DND-41 (cell line): ENCODE measurements at regions not wholly inside any gene's neighbourhood (a gene's known extent, or its start where the extent isn't known, plus 50 kb on each side); places are given as distances from the start of the nearest gene placed in this dataset.

Experiments
- ATAC-seq: fragments of 200-7000 bp; cut with Tn5 transposase; 3 replicates; pipeline ENCODE4 v1.9.1; 2021; ENCODE audit warnings: low read depth; ENCODE audit not compliant: insufficient read depth
- DNase-seq: peaks from one replicate; pipeline ENCODE4 v3.0.0-alpha.2; 2020
- H2AFZ ChIP-seq: 2 replicates; pipeline ENCODE4 v1.6.0; 2012; ENCODE audit warnings: low read depth, low read length
- H3K27ac ChIP-seq: 2 replicates; pipeline ENCODE4 v1.5.1; 2012; ENCODE audit warnings: low read length, inconsistent platforms
- H3K27me3 ChIP-seq: fragments of 200-600 bp; sonication (generic); 2 replicates; pipeline ENCODE4 v1.6.0; 2012; ENCODE audit warnings: low read length, mild to moderate bottlenecking, inconsistent platforms; ENCODE audit not compliant: insufficient read depth, poor library complexity
- H3K36me3 ChIP-seq: 2 replicates; pipeline ENCODE4 v1.5.1; 2012; ENCODE audit warnings: low read length, inconsistent platforms; ENCODE audit not compliant: insufficient read depth
- H3K4me1 ChIP-seq: 2 replicates; pipeline ENCODE4 v1.5.1; 2012; ENCODE audit warnings: mild to moderate bottlenecking, low read length; ENCODE audit not compliant: insufficient read depth
- H3K4me2 ChIP-seq: 2 replicates; pipeline ENCODE4 v1.6.0; 2012; ENCODE audit warnings: mild to moderate bottlenecking, moderate library complexity, low read length, inconsistent platforms; ENCODE audit not compliant: insufficient read depth
- H3K4me3 ChIP-seq, 2 experiments: fragments of 200-600 bp in 1 of 2; shearing (Covaris generic) in 1 of 2; 2 replicates each; pipeline ENCODE4 v1.5.1; 2012 to 2016; ENCODE audit warnings: inconsistent platforms in 2 of 2, low read length in 2 of 2, mild to moderate bottlenecking in 2 of 2, low read depth in 1 of 2, moderate library complexity in 1 of 2
- H3K79me2 ChIP-seq: 2 replicates; pipeline ENCODE4 v1.6.0; 2012; ENCODE audit warnings: low read length, inconsistent platforms; ENCODE audit not compliant: insufficient read depth
- H3K9ac ChIP-seq: 2 replicates; pipeline ENCODE4 v1.6.0; 2012; ENCODE audit warnings: low read depth, mild to moderate bottlenecking, inconsistent platforms, low read length, moderate library complexity
- H3K9me3 ChIP-seq: 2 replicates; pipeline ENCODE4 v1.5.1; 2012; ENCODE audit warnings: low read length, moderate library complexity, mild to moderate bottlenecking, inconsistent platforms; ENCODE audit not compliant: insufficient read depth, severe bottlenecking
- H4K20me1 ChIP-seq: 2 replicates; pipeline ENCODE4 v1.6.0; 2012; ENCODE audit warnings: low read length; ENCODE audit not compliant: insufficient read depth
- EZH2 ChIP-seq: IDR thresholded peaks from 3 replicates; pipeline ENCODE4 v1.6.1; 2012; ENCODE audit warnings: borderline replicate concordance, low read depth, mild to moderate bottlenecking, moderate library complexity, low read length, inconsistent platforms; ENCODE audit not compliant: severe bottlenecking
- TF ChIP-seq, protein P1 (sequence below): IDR thresholded peaks from 2 replicates; pipeline ENCODE4 v1.5.1; 2012; ENCODE audit warnings: borderline replicate concordance, low read length, moderate library complexity, mild to moderate bottlenecking; ENCODE audit not compliant: poor library complexity, severe bottlenecking; ENCODE audit errors: extremely low read depth

- Histone ChIP-seq H3K4me2 (no peak overlapping the region), H3K36me3 (no peaks in the 10 kb centered on the region), H3K9ac (no peak overlapping the region), H3K4me3 (no peak overlapping the region), H4K20me1 (no peaks in the 10 kb centered on the region), H3K27ac (no peak overlapping the region), H3K4me1 (no peaks in the 10 kb centered on the region), H2AFZ (no peak overlapping the region), H3K79me2 (no peaks in the 10 kb centered on the region), H3K27me3 (no peaks in the 10 kb centered on the region), H3K9me3 (no peaks in the 10 kb centered on the region)
- no peak for ATAC-seq
- TF ChIP-seq, protein P1, sequence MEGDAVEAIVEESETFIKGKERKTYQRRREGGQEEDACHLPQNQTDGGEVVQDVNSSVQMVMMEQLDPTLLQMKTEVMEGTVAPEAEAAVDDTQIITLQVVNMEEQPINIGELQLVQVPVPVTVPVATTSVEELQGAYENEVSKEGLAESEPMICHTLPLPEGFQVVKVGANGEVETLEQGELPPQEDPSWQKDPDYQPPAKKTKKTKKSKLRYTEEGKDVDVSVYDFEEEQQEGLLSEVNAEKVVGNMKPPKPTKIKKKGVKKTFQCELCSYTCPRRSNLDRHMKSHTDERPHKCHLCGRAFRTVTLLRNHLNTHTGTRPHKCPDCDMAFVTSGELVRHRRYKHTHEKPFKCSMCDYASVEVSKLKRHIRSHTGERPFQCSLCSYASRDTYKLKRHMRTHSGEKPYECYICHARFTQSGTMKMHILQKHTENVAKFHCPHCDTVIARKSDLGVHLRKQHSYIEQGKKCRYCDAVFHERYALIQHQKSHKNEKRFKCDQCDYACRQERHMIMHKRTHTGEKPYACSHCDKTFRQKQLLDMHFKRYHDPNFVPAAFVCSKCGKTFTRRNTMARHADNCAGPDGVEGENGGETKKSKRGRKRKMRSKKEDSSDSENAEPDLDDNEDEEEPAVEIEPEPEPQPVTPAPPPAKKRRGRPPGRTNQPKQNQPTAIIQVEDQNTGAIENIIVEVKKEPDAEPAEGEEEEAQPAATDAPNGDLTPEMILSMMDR: no peak
- no peak for TF ChIP-seq EZH2
- DNase-seq: no peak
Measured at GRCh38 chr9:23380821-23381220, 445.2 kb downstream of the ELAVL2 start.

- Histone ChIP-seq H3K9ac (no peak overlapping the region), H3K36me3 (no peaks in the 10 kb centered on the region), H3K27ac (no peak overlapping the region), H3K79me2 (no peaks in the 10 kb centered on the region), H3K4me2 (no peak overlapping the region), H3K27me3 (no peaks in the 10 kb centered on the region), H3K4me3 (no peak overlapping the region), H3K4me1 (no peaks in the 10 kb centered on the region), H4K20me1 (no peaks in the 10 kb centered on the region), H3K9me3 (no peaks in the 10 kb centered on the region), H2AFZ (no peak overlapping the region)
- ATAC-seq: no peak
- DNase-seq: no peak
- TF ChIP-seq, protein P1: no peak
- no peak for TF ChIP-seq EZH2
Measured at GRCh38 chr9:23382418-23382817, 443.6 kb downstream of the ELAVL2 start.

DNA sequence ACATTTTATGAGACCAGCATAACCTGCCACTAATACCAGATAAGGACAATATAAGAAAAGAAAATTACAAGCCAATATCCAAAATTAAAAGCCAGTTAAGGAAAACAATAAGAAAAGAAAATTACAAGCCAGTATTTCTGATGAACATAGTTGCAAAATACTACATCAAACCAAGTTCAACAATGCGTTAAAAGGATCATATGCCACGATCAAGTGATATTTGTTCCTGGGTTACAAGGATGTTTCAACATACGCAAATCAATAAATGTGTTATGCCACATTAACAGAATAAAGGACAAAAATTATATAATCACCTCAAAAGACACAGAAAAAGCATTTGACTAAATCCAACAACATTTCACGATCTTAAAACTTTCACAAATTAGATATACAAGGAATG lies 431.9 kb downstream of the ELAVL2 start:
- H3K9me3 ChIP-seq: no peaks in the 10 kb centered on the region
- H3K4me1 ChIP-seq: no peaks in the 10 kb centered on the region
- no peaks in the 10 kb centered on the region for H3K36me3 ChIP-seq
- H3K4me3 ChIP-seq: no peak overlapping the region
- DNase-seq: no peak
- H3K79me2 ChIP-seq: no peaks in the 10 kb centered on the region
- no peak overlapping the region for H3K4me2 ChIP-seq
- no peaks in the 10 kb centered on the region for H4K20me1 ChIP-seq
- H3K27ac ChIP-seq: no peak overlapping the region
- H3K27me3 ChIP-seq: no peaks in the 10 kb centered on the region
- H3K9ac ChIP-seq: no peak overlapping the region
- no peak for TF ChIP-seq EZH2
- TF ChIP-seq, protein P1: no peak
- H2AFZ ChIP-seq: no peak overlapping the region
- no peak for ATAC-seq

DNA sequence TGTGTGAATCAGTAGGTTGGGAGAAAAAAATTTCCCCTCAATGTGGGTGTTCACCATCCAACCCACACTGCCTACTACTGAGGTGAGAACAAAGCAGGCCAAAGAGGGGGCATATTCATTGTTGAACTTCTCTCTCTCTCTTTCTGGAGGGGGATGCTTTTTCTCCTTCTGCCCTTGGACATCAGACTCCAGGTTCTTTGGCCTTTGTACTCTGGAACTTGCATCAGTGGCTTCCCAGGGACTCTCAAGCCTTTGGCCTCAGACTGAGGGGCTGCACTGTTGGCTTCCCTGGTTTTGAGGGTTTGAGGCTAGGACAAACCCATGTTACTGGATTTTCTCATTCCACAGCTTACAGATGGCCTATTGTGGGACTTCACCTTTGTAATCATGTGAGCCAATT lies 417.2 kb downstream of the ELAVL2 start:
- DNase-seq (no peak), ATAC-seq (no peak)
- no peak overlapping the region for H3K4me2 ChIP-seq
- no peaks in the 10 kb centered on the region for H4K20me1 ChIP-seq
- H3K27me3 ChIP-seq: no peaks in the 10 kb centered on the region
- no peaks in the 10 kb centered on the region for H3K79me2 ChIP-seq
- no peak overlapping the region for H3K27ac ChIP-seq
- H3K4me1 ChIP-seq: no peaks in the 10 kb centered on the region
- H3K36me3 ChIP-seq: no peaks in the 10 kb centered on the region
- TF ChIP-seq, protein P1: no peak
- no peak for TF ChIP-seq EZH2
- H3K9ac ChIP-seq: no peak overlapping the region
- no peak overlapping the region for H2AFZ ChIP-seq
- no peaks in the 10 kb centered on the region for H3K9me3 ChIP-seq
- no peak overlapping the region for H3K4me3 ChIP-seq
